Aorta (tissue), 5 donors: ENCODE measurements at regions not wholly inside any gene's neighbourhood (a gene's known extent, or its start where the extent isn't known, plus 50 kb on each side); places are given as distances from the start of the nearest gene placed in this dataset.

ENCODE experiments used
- ATAC-seq: fragments of 200-7000 bp; cut with Tn5 transposase; one replicate; pipeline ENCODE4 v1.9.1; 2022; ENCODE audit warnings: moderate library complexity; ENCODE audit not compliant: low FRiP score
- DNase-seq, 2 donors: peaks; one replicate each; pipeline ENCODE4 v3.0.0-alpha.2; 2020
- H3K27ac ChIP-seq, 2 donors: one replicate each; pipeline ENCODE4 v1.5.1; 2013; ENCODE audit warnings: low read length in 2 of 2, mild to moderate bottlenecking in 2 of 2, moderate library complexity in 2 of 2, control low read depth in 1 of 2, inconsistent platforms in 1 of 2, low read depth in 1 of 2
- H3K27me3 ChIP-seq, 2 donors: one replicate each; pipeline ENCODE4 v1.6.1; 2013; ENCODE audit warnings: control low read depth in 1 of 2, low read length in 1 of 2, mild to moderate bottlenecking in 1 of 2, moderate library complexity in 1 of 2; ENCODE audit not compliant: insufficient read depth in 2 of 2, control insufficient read depth in 1 of 2
- H3K36me3 ChIP-seq, 2 donors: one replicate each; pipeline ENCODE4 v1.6.1; 2013; ENCODE audit warnings: control low read depth in 1 of 2, low read length in 1 of 2, mild to moderate bottlenecking in 1 of 2; ENCODE audit not compliant: insufficient read depth in 2 of 2, control insufficient read depth in 1 of 2
- H3K4me1 ChIP-seq, 2 donors: one replicate each; pipeline ENCODE4 v1.6.1; 2013; ENCODE audit warnings: low read length in 2 of 2, control low read depth in 1 of 2, mild to moderate bottlenecking in 1 of 2, moderate library complexity in 1 of 2; ENCODE audit not compliant: insufficient read depth in 2 of 2, control insufficient read depth in 1 of 2
- H3K4me3 ChIP-seq, 2 donors: one replicate each; pipeline ENCODE4 v1.5.1; 2013; ENCODE audit warnings: low read length in 2 of 2, control low read depth in 1 of 2, mild to moderate bottlenecking in 1 of 2
- H3K9me3 ChIP-seq: one replicate; pipeline ENCODE4 v1.6.1; 2013; ENCODE audit warnings: mild to moderate bottlenecking, low read length; ENCODE audit not compliant: control insufficient read depth
- WGBS, 2 donors: extraction: QIAGEN DNeasy Blood & Tissue Kit; methylation state at CpG; one replicate each; pipeline ENCODE4 v1.1.7; 2013; 5-methylcytosine and 5-hydroxymethylcytosine counted together
- intact Hi-C, 2 donors: fragments of 100-400 bp; cut with DNase I; formaldehyde crosslinking; loops; one replicate each; pipeline versions ENCODE4 v1.14.2 to v1.15.0; 2022
- donor health status: healthy with polysubstance abuse.
- donor health status: Bipolar disorder and iron deficiency.
- donor health status: DM: no; HTN: no; CAD: no.
- donor health status: DM: no; HTN: no; CAD: no.
- donor health status: DM: yes; HTN: yes; CAD: no.

GRCh38 chr3:118559286-118559685 lies 475.4 kb downstream of the IGSF11 start:
- WGBS, 2 donors, result 18 to 23% methylated on average over 1 of the region's 1 CpG
- Histone ChIP-seq H3K36me3 (no peaks in the 10 kb centered on the region), H3K27ac (no peak overlapping the region), H3K4me3 (no peak overlapping the region), H3K27me3 (no peaks in the 10 kb centered on the region), H3K4me1 (no peaks in the 10 kb centered on the region), H3K9me3 (no peaks in the 10 kb centered on the region)
- ATAC-seq, result no peak
- intact Hi-C loops, result no loop called here
- DNase-seq, result no peak

DNA sequence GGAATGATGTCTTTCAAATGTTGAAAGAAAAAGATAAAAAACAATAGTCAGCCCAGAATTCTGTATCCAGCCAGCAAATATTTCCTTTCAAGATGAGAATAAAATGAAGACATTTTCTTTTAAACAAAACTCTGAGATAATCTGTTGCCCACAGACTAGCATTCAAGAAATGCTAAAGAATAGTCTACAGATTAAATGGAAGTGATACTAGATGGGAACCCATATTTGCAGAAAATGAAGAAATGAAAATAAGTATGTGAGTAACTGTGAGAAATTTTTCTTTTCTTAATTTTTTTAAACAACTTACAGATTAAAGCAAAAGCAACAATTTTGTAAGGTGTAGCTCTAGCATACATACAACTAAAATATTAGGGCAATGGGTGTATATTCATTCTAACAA lies 469.8 kb downstream of the IGSF11 start:
- no peaks in the 10 kb centered on the region for H3K36me3 ChIP-seq
- intact Hi-C loops, result no loop called here
- H3K4me1 ChIP-seq, result no peaks in the 10 kb centered on the region
- H3K4me3 ChIP-seq, result no peak overlapping the region
- no peak overlapping the region for H3K27ac ChIP-seq
- DNase-seq, result no peak
- H3K9me3 ChIP-seq, result no peaks in the 10 kb centered on the region
- ATAC-seq, result no peak
- H3K27me3 ChIP-seq, result no peaks in the 10 kb centered on the region

DNA sequence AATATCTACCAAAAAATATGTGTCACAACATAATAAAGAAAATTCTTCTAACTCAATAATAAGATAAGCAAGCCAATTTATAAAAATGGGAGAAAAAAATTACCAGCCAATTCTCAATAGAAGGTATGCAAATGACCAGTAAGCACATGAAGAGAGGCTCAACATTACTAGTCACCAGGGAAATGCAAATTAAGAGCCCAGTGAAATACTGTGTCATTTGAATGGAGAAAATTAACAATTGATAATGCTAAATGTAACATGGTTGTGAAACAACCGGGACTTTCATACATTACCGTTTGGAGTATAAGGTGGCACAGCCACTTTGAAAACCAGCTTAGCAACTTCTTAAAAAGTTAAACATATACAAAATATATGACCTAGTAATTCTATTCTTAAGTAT lies 460.7 kb downstream of the IGSF11 start:
- DNase-seq (no peak), ATAC-seq (no peak)
- H3K4me1 ChIP-seq, result no peaks in the 10 kb centered on the region
- H3K27me3 ChIP-seq, result no peaks in the 10 kb centered on the region
- intact Hi-C loops, result no loop called here
- no peak overlapping the region for H3K4me3 ChIP-seq
- H3K27ac ChIP-seq, result no peak overlapping the region
- peaks cover 2% of the 10 kb centered on the region for H3K9me3 ChIP-seq
- 82 to 90% methylated on average over 2 of the region's 2 CpGs for WGBS, 2 donors
- no peaks in the 10 kb centered on the region for H3K36me3 ChIP-seq

DNA sequence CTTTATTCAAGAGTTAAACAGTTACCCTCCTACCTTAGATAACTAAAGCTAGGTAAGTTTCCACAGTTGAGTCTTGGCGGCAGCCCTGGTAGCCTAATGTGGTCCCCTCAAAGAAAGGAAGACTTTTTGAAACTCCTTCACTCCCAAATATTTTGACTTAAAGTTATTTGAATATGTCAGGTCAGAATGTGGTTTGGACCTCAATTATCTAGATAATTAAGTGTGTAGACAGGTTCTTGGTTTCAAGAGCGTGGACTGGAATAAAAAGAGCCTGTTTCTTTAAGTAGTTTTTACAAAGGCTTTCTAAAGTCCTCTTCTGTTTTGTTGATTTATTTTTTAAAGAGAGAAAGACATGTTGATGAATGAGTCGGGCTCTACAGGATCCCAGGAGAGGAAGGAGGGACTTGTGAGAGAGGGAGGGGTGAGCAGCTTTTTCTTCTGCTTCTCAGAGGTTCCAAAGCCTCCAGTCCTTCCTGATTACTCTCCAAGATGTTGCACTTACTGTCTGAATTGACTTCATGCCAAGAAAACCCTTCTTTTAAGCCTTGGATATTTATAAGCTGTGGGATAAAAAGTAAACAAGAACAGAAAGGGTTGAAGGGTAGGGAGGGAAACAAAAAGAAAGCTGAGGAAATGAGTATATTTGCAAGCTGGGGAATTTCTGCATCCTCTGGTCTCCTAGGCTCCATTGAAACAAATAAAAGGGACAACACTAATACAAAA lies 457.4 kb downstream of the IGSF11 start:
- H3K4me1 ChIP-seq, result no peaks in the 10 kb centered on the region
- peaks cover 2% of the 10 kb centered on the region for H3K9me3 ChIP-seq
- intact Hi-C loops, result no loop called here
- H3K27ac ChIP-seq, result no peak overlapping the region
- no peak for ATAC-seq
- H3K36me3 ChIP-seq, result no peaks in the 10 kb centered on the region
- H3K4me3 ChIP-seq, result no peak overlapping the region
- no peaks in the 10 kb centered on the region for H3K27me3 ChIP-seq
- 35 to 36% methylated on average over 3 of the region's 3 CpGs for WGBS, 2 donors
- no peak for DNase-seq

DNA sequence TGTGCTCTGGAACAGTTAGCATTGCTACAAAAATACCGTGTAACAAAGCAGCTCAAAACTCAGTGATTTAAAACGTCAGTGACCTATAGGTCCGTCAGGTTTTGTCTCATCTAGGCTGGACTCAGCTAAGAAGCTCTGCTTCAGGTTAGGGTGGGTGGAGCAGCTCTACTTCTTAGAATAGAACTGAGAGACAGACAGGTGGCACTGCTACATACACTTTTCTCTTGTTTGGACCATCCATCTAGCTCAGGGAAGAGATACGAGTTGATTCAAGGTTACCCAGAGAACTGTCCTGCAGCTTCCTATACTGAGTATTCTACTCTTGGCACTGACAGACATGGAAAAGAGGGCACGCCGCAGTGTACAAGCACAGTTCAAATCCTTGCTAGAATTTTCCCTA lies 456.1 kb downstream of the IGSF11 start:
- no peak for DNase-seq
- Histone ChIP-seq H3K27me3 (no peaks in the 10 kb centered on the region), H3K9me3 (no peaks in the 10 kb centered on the region), H3K4me1 (no peaks in the 10 kb centered on the region), H3K4me3 (no peak overlapping the region), H3K36me3 (no peaks in the 10 kb centered on the region), H3K27ac (no peak overlapping the region)
- 75 to 76% methylated on average over 6 of the region's 6 CpGs for WGBS, 2 donors
- intact Hi-C loops, result no loop called here
- no peak for ATAC-seq

- Histone ChIP-seq H3K4me1 (no peaks in the 10 kb centered on the region), H3K36me3 (no peaks in the 10 kb centered on the region), H3K9me3 (no peaks in the 10 kb centered on the region), H3K4me3 (no peak overlapping the region), H3K27ac (no peak overlapping the region), H3K27me3 (no peaks in the 10 kb centered on the region)
- intact Hi-C loops, result no loop called here
- ATAC-seq (no peak), DNase-seq (no peak)
- WGBS, 2 donors, result 61 to 74% methylated on average over 2 of the region's 2 CpGs
Measured at GRCh38 chr3:118587037-118587741, 447.5 kb downstream of the IGSF11 start.

GRCh38 chr3:118587847-118588246 lies 446.8 kb downstream of the IGSF11 start:
- intact Hi-C loops, result no loop called here
- Histone ChIP-seq H3K27ac (no peak overlapping the region), H3K9me3 (no peaks in the 10 kb centered on the region), H3K27me3 (no peaks in the 10 kb centered on the region), H3K4me3 (no peak overlapping the region), H3K36me3 (no peaks in the 10 kb centered on the region), H3K4me1 (no peaks in the 10 kb centered on the region)
- ATAC-seq, result no peak
- DNase-seq, result no peak

DNA sequence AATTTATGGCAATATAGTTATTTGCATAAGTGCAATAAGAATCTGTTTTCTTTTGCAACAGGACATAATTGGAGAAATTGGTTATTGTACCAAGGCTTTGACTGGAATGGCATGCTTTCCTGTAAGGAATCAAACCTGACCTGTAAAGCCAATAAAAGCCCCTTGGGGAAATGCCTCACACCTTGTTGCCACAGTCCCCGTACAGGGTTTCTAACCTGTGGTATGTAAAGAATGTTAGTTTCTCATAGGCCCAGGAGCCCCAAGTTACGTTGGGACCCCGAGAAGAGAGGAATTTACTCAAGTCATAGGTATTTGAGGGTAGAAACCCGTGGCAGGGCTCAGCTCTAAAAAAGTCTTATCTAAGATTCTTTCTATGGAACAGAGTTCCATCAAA lies 441.4 kb downstream of the IGSF11 start:
- H3K4me3 ChIP-seq, result no peak overlapping the region
- H3K36me3 ChIP-seq, result no peaks in the 10 kb centered on the region
- WGBS, 2 donors, result 53 to 55% methylated on average over 4 of the region's 4 CpGs
- peaks cover 2% of the 10 kb centered on the region for H3K9me3 ChIP-seq
- no peak overlapping the region for H3K27ac ChIP-seq
- no peaks in the 10 kb centered on the region for H3K27me3 ChIP-seq
- H3K4me1 ChIP-seq, result no peaks in the 10 kb centered on the region
- no peak for DNase-seq
- no peak for ATAC-seq
- intact Hi-C loops, result no loop called here

DNA sequence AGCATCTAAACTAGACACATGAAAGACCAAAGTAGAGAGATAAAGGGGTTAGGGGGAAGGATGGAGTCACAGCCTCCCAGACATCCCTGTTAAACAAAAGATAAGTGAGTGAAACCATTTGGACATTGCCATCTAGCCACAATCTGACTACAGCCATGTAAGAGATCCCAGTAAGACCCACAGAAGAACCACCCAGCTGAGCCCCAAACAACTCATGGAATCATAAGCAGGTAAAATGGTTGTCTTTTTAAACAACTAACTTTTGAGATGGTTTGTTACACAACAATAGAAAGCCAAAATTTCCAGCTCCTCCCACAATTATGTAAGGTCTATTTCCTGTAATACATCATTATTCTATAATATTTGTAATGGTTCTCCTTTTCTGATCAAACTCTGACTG lies 437.5 kb downstream of the IGSF11 start:
- no peaks in the 10 kb centered on the region for H3K27me3 ChIP-seq
- intact Hi-C loops, result no loop called here
- H3K36me3 ChIP-seq, result no peaks in the 10 kb centered on the region
- DNase-seq (no peak), ATAC-seq (no peak)
- H3K4me1 ChIP-seq, result no peaks in the 10 kb centered on the region
- no peak overlapping the region for H3K4me3 ChIP-seq
- H3K9me3 ChIP-seq, result peaks cover 2% of the 10 kb centered on the region
- H3K27ac ChIP-seq, result no peak overlapping the region
